CD4-positive, CD25-positive, alpha-beta regulatory T cell (primary cell): ENCODE measurements at regions not wholly inside any gene's neighbourhood (a gene's known extent, or its start where the extent isn't known, plus 50 kb on each side); places are given as distances from the start of the nearest gene placed in this dataset.
"Not testable (repeated sequence)": the region's sequence is repeated elsewhere in the genome, so short reads cannot be mapped to it uniquely, and the experiment has no call there.

Experiments used
- ATAC-seq, 2 donors: fragments of 150-1000 bp; cut with Tn5 transposase; one replicate each; pipeline ENCODE4 v1.10.0; 2021; ENCODE audit warnings: low read depth in 2 of 2, moderate number of reproducible peaks in 2 of 2, moderate library complexity in 1 of 2
- DNase-seq, 3 donors: peaks; one replicate each; pipeline versions ENCODE4 v3.0.0 to v3.0.0-alpha.2; 2012 to 2022; ENCODE audit warnings: mixed read lengths in 1 of 3
- H3K27ac ChIP-seq: one replicate; pipeline ENCODE4 v1.7.0; 2013; ENCODE audit warnings: mild to moderate bottlenecking, low read length; ENCODE audit not compliant: insufficient read depth, poor library complexity, severe bottlenecking
- H3K27me3 ChIP-seq: one replicate; pipeline ENCODE4 v1.7.0; 2013; ENCODE audit warnings: low read length; ENCODE audit not compliant: control insufficient read depth, insufficient read depth
- H3K36me3 ChIP-seq: one replicate; pipeline ENCODE4 v1.7.0; 2013; ENCODE audit warnings: mild to moderate bottlenecking, low read length, moderate library complexity; ENCODE audit not compliant: control insufficient read depth, insufficient read depth
- H3K4me1 ChIP-seq: 2 replicates; pipeline ENCODE4 v1.7.0; 2013; ENCODE audit warnings: mild to moderate bottlenecking, low read length; ENCODE audit not compliant: insufficient read depth, control insufficient read depth, poor library complexity, severe bottlenecking
- H3K4me3 ChIP-seq: one replicate; pipeline ENCODE4 v1.7.0; 2013; ENCODE audit warnings: low read depth, mild to moderate bottlenecking, low read length, moderate library complexity
- H3K9me3 ChIP-seq, 2 experiments: 1 replicate in 1 of 2; 2 replicates in 1 of 2; pipeline ENCODE4 v1.7.0; 2013; ENCODE audit warnings: low read length in 2 of 2, mild to moderate bottlenecking in 1 of 2, moderate library complexity in 1 of 2; ENCODE audit not compliant: control insufficient read depth in 2 of 2
- H3K27ac Mint-ChIP-seq, 3 donors: one replicate each; pipeline ENCODE4 v1.8.0; 2020 to 2022; ENCODE audit warnings: mild to moderate bottlenecking in 3 of 3, mixed read lengths in 3 of 3, moderate library complexity in 2 of 3
- H3K27me3 Mint-ChIP-seq: one replicate; pipeline ENCODE4 v1.8.0; 2022; ENCODE audit warnings: mild to moderate bottlenecking, mixed read lengths
- H3K36me3 Mint-ChIP-seq: one replicate; pipeline ENCODE4 v1.8.0; 2020; ENCODE audit warnings: mixed read lengths
- H3K4me1 Mint-ChIP-seq, 4 donors: one replicate each; pipeline ENCODE4 v1.8.0; 2020 to 2022; ENCODE audit warnings: mixed read lengths in 4 of 4, mild to moderate bottlenecking in 1 of 4
- H3K4me3 Mint-ChIP-seq, 4 donors: one replicate each; pipeline ENCODE4 v1.8.0; 2020 to 2022; ENCODE audit warnings: mild to moderate bottlenecking in 4 of 4, mixed read lengths in 4 of 4, moderate library complexity in 3 of 4
- H3K9me3 Mint-ChIP-seq, 7 donors: one replicate each; pipeline ENCODE4 v1.8.0; 2020 to 2022; ENCODE audit warnings: mixed read lengths in 7 of 7, mild to moderate bottlenecking in 3 of 7, moderate library complexity in 2 of 7

- no peaks in the 10 kb centered on the region for H3K4me1 ChIP-seq
- Mint-ChIP-seq H3K27me3 (peaks cover 6% of the 10 kb centered on the region), H3K4me3 (no peak overlapping the region), H3K9me3 (peaks cover 0 to 3% (median 0%) of the 10 kb centered on the region in 7 donors), H3K27ac (no peak overlapping the region), H3K36me3 (no peaks in the 10 kb centered on the region), H3K4me1 (no peaks in the 10 kb centered on the region)
- no peak for ATAC-seq
- H3K4me3 ChIP-seq = no peak overlapping the region
- H3K27ac ChIP-seq = no peak overlapping the region
- H3K27me3 ChIP-seq = no peaks in the 10 kb centered on the region
- no peak for DNase-seq
- H3K36me3 ChIP-seq = no peaks in the 10 kb centered on the region
- no peaks in the 10 kb centered on the region for H3K9me3 ChIP-seq
These were observed 62.1 kb upstream of the RBM24 start for GRCh38 chr6:17219098-17219497.

GRCh38 chr6:17220040-17220910 lies 60.9 kb upstream of the RBM24 start:
- H3K27ac ChIP-seq = no peak overlapping the region
- Mint-ChIP-seq H3K9me3 (peaks cover 0 to 6% (median 0%) of the 10 kb centered on the region in 7 donors), H3K4me1 (no peaks in the 10 kb centered on the region), H3K4me3 (no peak overlapping the region), H3K36me3 (no peaks in the 10 kb centered on the region), H3K27ac (no peak overlapping the region), H3K27me3 (peaks cover 6% of the 10 kb centered on the region)
- no peaks in the 10 kb centered on the region for H3K36me3 ChIP-seq
- no peaks in the 10 kb centered on the region for H3K27me3 ChIP-seq
- H3K9me3 ChIP-seq = no peaks in the 10 kb centered on the region
- H3K4me3 ChIP-seq = no peak overlapping the region
- ATAC-seq (no peak), DNase-seq (no peak)
- no peaks in the 10 kb centered on the region for H3K4me1 ChIP-seq

DNA sequence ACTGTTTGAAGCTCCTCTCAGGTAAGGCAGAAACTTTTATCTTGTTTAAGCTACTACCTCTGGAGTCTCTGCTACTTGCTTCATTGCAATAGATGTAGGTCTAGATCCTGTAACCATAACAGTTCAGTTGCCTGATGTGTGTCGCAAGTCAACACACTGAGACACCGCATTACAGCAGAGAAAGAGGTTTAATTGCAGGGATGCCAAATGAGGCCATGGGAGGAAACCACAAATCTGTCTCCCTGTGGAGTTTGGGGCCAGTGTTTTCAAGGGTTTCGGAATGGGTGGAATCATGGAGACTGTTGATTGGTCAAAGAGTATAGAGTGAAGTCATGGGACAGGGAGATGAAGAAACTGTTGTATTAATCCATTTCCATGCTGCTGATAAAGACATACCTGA lies 57.1 kb upstream of the RBM24 start:
- DNase-seq (no peak), ATAC-seq (no peak)
- no peaks in the 10 kb centered on the region for H3K36me3 ChIP-seq
- H3K4me3 ChIP-seq = no peak overlapping the region
- no peak overlapping the region for H3K27ac ChIP-seq
- H3K27me3 Mint-ChIP-seq = peaks cover 6% of the 10 kb centered on the region
- no peak overlapping the region for H3K27ac Mint-ChIP-seq
- H3K9me3 ChIP-seq = no peaks in the 10 kb centered on the region
- no peak overlapping the region for H3K4me3 Mint-ChIP-seq
- H3K36me3 Mint-ChIP-seq = no peaks in the 10 kb centered on the region
- H3K27me3 ChIP-seq = no peaks in the 10 kb centered on the region
- no peaks in the 10 kb centered on the region for H3K4me1 ChIP-seq
- no peaks in the 10 kb centered on the region for H3K4me1 Mint-ChIP-seq
- H3K9me3 Mint-ChIP-seq = peaks cover 0 to 6% (median 0%) of the 10 kb centered on the region in 7 donors

GRCh38 chr6:17224501-17224900 lies 56.7 kb upstream of the RBM24 start:
- H3K27ac Mint-ChIP-seq, ATAC-seq, DNase-seq, H3K4me1 Mint-ChIP-seq, H3K27me3 Mint-ChIP-seq, H3K4me1 ChIP-seq, H3K27ac ChIP-seq, H3K9me3 Mint-ChIP-seq, H3K9me3 ChIP-seq, H3K36me3 Mint-ChIP-seq, H3K27me3 ChIP-seq, H3K4me3 Mint-ChIP-seq, H3K4me3 ChIP-seq, H3K36me3 ChIP-seq: not testable (repeated sequence)

- Mint-ChIP-seq H3K27me3 (peaks cover 6% of the 10 kb centered on the region), H3K27ac (no peak overlapping the region), H3K36me3 (no peaks in the 10 kb centered on the region), H3K4me1 (no peaks in the 10 kb centered on the region), H3K9me3 (peaks cover 0 to 6% (median 0%) of the 10 kb centered on the region in 7 donors), H3K4me3 (no peak overlapping the region)
- DNase-seq = no peak
- no peak for ATAC-seq
- no peak overlapping the region for H3K27ac ChIP-seq
- no peaks in the 10 kb centered on the region for H3K36me3 ChIP-seq
- H3K4me1 ChIP-seq = no peaks in the 10 kb centered on the region
- H3K9me3 ChIP-seq = no peaks in the 10 kb centered on the region
- H3K27me3 ChIP-seq = no peaks in the 10 kb centered on the region
- H3K4me3 ChIP-seq = no peak overlapping the region
These were observed 55.2 kb upstream of the RBM24 start for GRCh38 chr6:17225767-17226630.

GRCh38 chr6:17226786-17227233 lies 54.4 kb upstream of the RBM24 start:
- Mint-ChIP-seq H3K27ac (no peak overlapping the region), H3K36me3 (no peaks in the 10 kb centered on the region), H3K9me3 (peaks cover 0 to 6% (median 0%) of the 10 kb centered on the region in 7 donors), H3K27me3 (no peaks in the 10 kb centered on the region), H3K4me1 (no peaks in the 10 kb centered on the region), H3K4me3 (no peak overlapping the region)
- no peak for DNase-seq
- Histone ChIP-seq H3K4me3 (no peak overlapping the region), H3K4me1 (no peaks in the 10 kb centered on the region), H3K9me3 (no peaks in the 10 kb centered on the region), H3K27me3 (no peaks in the 10 kb centered on the region), H3K27ac (no peak overlapping the region), H3K36me3 (no peaks in the 10 kb centered on the region)
- ATAC-seq = no peak

DNA sequence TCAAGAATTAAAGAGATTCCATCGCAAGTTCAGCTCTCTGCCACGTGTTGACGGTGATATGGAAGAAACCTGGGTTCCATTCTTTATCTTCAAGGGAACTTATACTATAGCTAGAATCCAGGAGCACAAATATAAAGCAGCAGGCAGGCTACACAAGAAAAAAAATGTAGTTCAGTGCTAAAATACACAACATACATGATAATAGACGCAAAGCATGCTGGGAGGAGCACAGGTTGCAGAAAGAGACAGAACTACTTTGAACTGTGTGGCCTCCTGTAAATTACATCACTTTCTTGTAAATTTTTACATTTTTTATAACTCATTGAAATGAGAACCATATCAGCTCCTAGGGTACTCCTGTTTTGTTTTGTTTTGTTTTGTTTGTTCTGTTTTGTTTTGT lies 53.8 kb upstream of the RBM24 start:
- Histone ChIP-seq H3K27ac (no peak overlapping the region), H3K9me3 (no peaks in the 10 kb centered on the region), H3K4me3 (no peak overlapping the region), H3K4me1 (no peaks in the 10 kb centered on the region), H3K27me3 (no peaks in the 10 kb centered on the region), H3K36me3 (no peaks in the 10 kb centered on the region)
- Mint-ChIP-seq H3K9me3 (peaks cover 0 to 6% (median 0%) of the 10 kb centered on the region in 7 donors), H3K4me3 (no peak overlapping the region), H3K36me3 (no peaks in the 10 kb centered on the region), H3K27me3 (no peaks in the 10 kb centered on the region), H3K27ac (no peak overlapping the region), H3K4me1 (no peaks in the 10 kb centered on the region)
- ATAC-seq (no peak), DNase-seq (no peak)
